ENCODE measurements at regions not wholly inside any gene's neighbourhood (a gene's known extent, or its start where the extent isn't known, plus 50 kb on each side); places are given as distances from the start of the nearest gene placed in this dataset.

GRCh38 chr18:37853706-37854105, 288.1 kb upstream of the CELF4 start:
- Histone ChIP-seq H3K9me3 (ENCODE audit: control insufficient read depth, insufficient read depth, low read length) (no peaks in the 10 kb centered on the region), H4K20me1 (ENCODE audit: control insufficient read depth, insufficient read depth, low read depth, low read length) (no peaks in the 10 kb centered on the region), H3K79me2 (ENCODE audit: control insufficient read depth, low read length) (no peaks in the 10 kb centered on the region), H3K27ac (ENCODE audit: low read depth, low read length) (no peak overlapping the region), H3K4me2 (ENCODE audit: low read length) (no peak overlapping the region), H3K4me1 (ENCODE audit: control insufficient read depth, low read length) (no peaks in the 10 kb centered on the region), H3F3A (ENCODE audit: control insufficient read depth, insufficient read depth) (no peaks in the 10 kb centered on the region), H3K4me3 (ENCODE audit: low read length) (no peak overlapping the region), H3K9me2 (replicated peaks; ENCODE audit: control insufficient read depth, low read length) (no peaks in the 10 kb centered on the region), H3K36me3 (ENCODE audit: control insufficient read depth, low read length) (no peaks in the 10 kb centered on the region), H3K27me3 (ENCODE audit: control insufficient read depth, low read length) (no peaks in the 10 kb centered on the region)
- TF ChIP-seq CTCF (IDR thresholded peaks at IDR 0.05; ENCODE audit: low read depth, low read length, poor library complexity, severe bottlenecking) (no peak), EZH2phosphoT487 (IDR thresholded peaks at IDR 0.05; ENCODE audit: borderline replicate concordance, low read length) (no peak)

DNA sequence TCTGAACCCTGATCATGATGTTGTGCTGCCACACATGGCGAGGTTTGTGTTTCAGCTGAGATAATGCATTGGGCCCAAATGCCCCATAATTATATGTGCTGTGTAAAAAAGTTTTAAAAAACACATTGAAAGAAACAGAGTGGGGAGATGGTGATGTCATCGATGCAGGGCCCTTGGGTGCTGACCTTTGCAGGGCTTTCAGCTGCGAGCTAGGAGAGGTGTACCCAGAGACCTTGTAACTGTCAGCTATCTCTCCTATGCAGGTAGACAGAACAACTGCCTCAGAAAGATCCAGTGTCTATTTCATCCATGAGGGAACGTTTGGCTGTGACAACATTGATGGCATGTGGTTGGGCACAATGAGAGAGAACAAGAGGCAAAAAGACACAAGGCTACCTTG, 286.9 kb upstream of the CELF4 start:
- Histone ChIP-seq H3K36me3 (ENCODE audit: control insufficient read depth, low read length) (no peaks in the 10 kb centered on the region), H3K4me2 (ENCODE audit: low read length) (no peak overlapping the region), H3K27me3 (ENCODE audit: control insufficient read depth, low read length) (no peaks in the 10 kb centered on the region), H4K20me1 (ENCODE audit: control insufficient read depth, insufficient read depth, low read depth, low read length) (no peaks in the 10 kb centered on the region), H3K4me3 (ENCODE audit: low read length) (no peak overlapping the region), H3K9me2 (replicated peaks; ENCODE audit: control insufficient read depth, low read length) (no peaks in the 10 kb centered on the region), H3K9me3 (ENCODE audit: control insufficient read depth, insufficient read depth, low read length) (no peaks in the 10 kb centered on the region), H3K79me2 (ENCODE audit: control insufficient read depth, low read length) (no peaks in the 10 kb centered on the region), H3F3A (ENCODE audit: control insufficient read depth, insufficient read depth) (no peaks in the 10 kb centered on the region), H3K4me1 (ENCODE audit: control insufficient read depth, low read length) (no peaks in the 10 kb centered on the region), H3K27ac (ENCODE audit: low read depth, low read length) (no peak overlapping the region)
- TF ChIP-seq EZH2phosphoT487 (IDR thresholded peaks at IDR 0.05; ENCODE audit: borderline replicate concordance, low read length): no peak
- no peak for TF ChIP-seq CTCF (IDR thresholded peaks at IDR 0.05; ENCODE audit: low read depth, low read length, poor library complexity, severe bottlenecking)

DNA sequence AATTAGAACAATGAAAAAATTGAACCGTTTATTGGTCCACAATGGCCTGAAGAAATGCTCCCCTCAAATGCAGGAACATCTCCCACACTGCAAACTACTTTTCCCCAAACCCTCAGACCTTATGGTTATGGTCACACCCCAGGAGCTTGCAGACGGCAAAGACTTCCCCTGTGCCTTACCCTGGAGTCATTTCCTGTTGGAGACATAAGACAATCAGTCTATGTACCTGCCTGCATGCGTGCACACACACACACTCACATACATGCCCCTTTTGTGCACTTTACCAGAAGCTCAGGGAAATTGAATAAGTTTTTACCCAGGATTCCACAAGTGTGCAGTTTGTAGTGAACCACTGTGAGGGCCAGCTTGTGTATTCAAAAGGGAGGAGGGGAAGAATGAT, 281.9 kb upstream of the CELF4 start:
- H3K4me3 ChIP-seq (ENCODE audit: low read length): no peak overlapping the region
- no peaks in the 10 kb centered on the region for H3K27me3 ChIP-seq (ENCODE audit: control insufficient read depth, low read length)
- H3K27ac ChIP-seq (ENCODE audit: low read depth, low read length): no peak overlapping the region
- no peaks in the 10 kb centered on the region for H3K36me3 ChIP-seq (ENCODE audit: control insufficient read depth, low read length)
- TF ChIP-seq CTCF (IDR thresholded peaks at IDR 0.05; ENCODE audit: low read depth, low read length, poor library complexity, severe bottlenecking) (no peak), EZH2phosphoT487 (IDR thresholded peaks at IDR 0.05; ENCODE audit: borderline replicate concordance, low read length) (no peak)
- H3K79me2 ChIP-seq (ENCODE audit: control insufficient read depth, low read length): no peaks in the 10 kb centered on the region
- no peak overlapping the region for H3K4me2 ChIP-seq (ENCODE audit: low read length)
- no peaks in the 10 kb centered on the region for H4K20me1 ChIP-seq (ENCODE audit: control insufficient read depth, insufficient read depth, low read depth, low read length)
- no peaks in the 10 kb centered on the region for H3F3A ChIP-seq (ENCODE audit: control insufficient read depth, insufficient read depth)
- H3K4me1 ChIP-seq (ENCODE audit: control insufficient read depth, low read length): no peaks in the 10 kb centered on the region
- no peaks in the 10 kb centered on the region for H3K9me3 ChIP-seq (ENCODE audit: control insufficient read depth, insufficient read depth, low read length)
- H3K9me2 ChIP-seq (replicated peaks; ENCODE audit: control insufficient read depth, low read length): no peaks in the 10 kb centered on the region

DNA sequence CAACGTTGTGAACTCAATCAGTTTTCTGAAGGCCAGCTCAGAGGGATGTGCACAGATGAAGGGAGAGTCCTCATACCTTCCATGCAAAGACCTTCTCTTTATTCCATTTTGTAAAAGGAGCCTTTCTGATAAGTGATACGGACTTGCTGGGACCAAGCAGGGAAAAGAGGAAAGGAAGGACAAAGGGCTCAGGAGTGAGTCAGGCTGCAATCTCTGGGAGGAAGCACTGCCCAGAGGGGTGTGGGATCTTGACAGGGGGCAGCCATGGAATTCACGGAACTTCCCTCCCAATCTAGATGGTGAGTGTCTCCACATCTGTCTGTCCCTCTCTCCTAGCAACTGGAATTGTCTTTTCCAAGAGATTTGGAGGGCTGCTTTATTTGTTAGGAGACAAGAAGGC, 281.4 kb upstream of the CELF4 start:
- Histone ChIP-seq H3K27me3 (ENCODE audit: control insufficient read depth, low read length) (no peaks in the 10 kb centered on the region), H3F3A (ENCODE audit: control insufficient read depth, insufficient read depth) (no peaks in the 10 kb centered on the region), H3K9me2 (replicated peaks; ENCODE audit: control insufficient read depth, low read length) (no peaks in the 10 kb centered on the region), H3K79me2 (ENCODE audit: control insufficient read depth, low read length) (no peaks in the 10 kb centered on the region), H3K4me3 (ENCODE audit: low read length) (no peak overlapping the region), H3K4me1 (ENCODE audit: control insufficient read depth, low read length) (no peaks in the 10 kb centered on the region), H3K27ac (ENCODE audit: low read depth, low read length) (no peak overlapping the region), H3K4me2 (ENCODE audit: low read length) (no peak overlapping the region), H4K20me1 (ENCODE audit: control insufficient read depth, insufficient read depth, low read depth, low read length) (no peaks in the 10 kb centered on the region), H3K9me3 (ENCODE audit: control insufficient read depth, insufficient read depth, low read length) (no peaks in the 10 kb centered on the region), H3K36me3 (ENCODE audit: control insufficient read depth, low read length) (no peaks in the 10 kb centered on the region)
- TF ChIP-seq EZH2phosphoT487 (IDR thresholded peaks at IDR 0.05; ENCODE audit: borderline replicate concordance, low read length) (no peak), CTCF (IDR thresholded peaks at IDR 0.05; ENCODE audit: low read depth, low read length, poor library complexity, severe bottlenecking) (no peak)

Data from DOHH2 (cell line).